Nephron (organoid): ENCODE measurements at regions not wholly inside any gene's neighbourhood (a gene's known extent, or its start where the extent isn't known, plus 50 kb on each side); places are given as distances from the start of the nearest gene placed in this dataset.

Experiments used
- H3K27ac Mint-ChIP-seq, 3 experiments: 2 replicates each; pipeline ENCODE4 v1.8.0; 2020; ENCODE audit warnings: mixed read lengths in 3 of 3, mild to moderate bottlenecking in 2 of 3, moderate library complexity in 1 of 3
- H3K27me3 Mint-ChIP-seq: 2 replicates; pipeline ENCODE4 v1.8.0; 2021; ENCODE audit warnings: low read depth, mild to moderate bottlenecking, moderate library complexity, mixed read lengths
- H3K36me3 Mint-ChIP-seq: 2 replicates; pipeline ENCODE4 v1.8.0; 2020; ENCODE audit warnings: low read depth, mixed read lengths
- H3K4me1 Mint-ChIP-seq: 2 replicates; pipeline ENCODE4 v1.8.0; 2020; ENCODE audit warnings: mixed read lengths
- H3K4me3 Mint-ChIP-seq, 3 experiments: 2 replicates each; pipeline ENCODE4 v1.8.0; 2020; ENCODE audit warnings: mild to moderate bottlenecking in 3 of 3, mixed read lengths in 3 of 3, moderate library complexity in 2 of 3
- H3K9me3 Mint-ChIP-seq: 2 replicates; pipeline ENCODE4 v1.8.0; 2020; ENCODE audit warnings: mixed read lengths
- CTCF ChIP-seq, 3 experiments: fragments of 200-600 bp; sonication (generic); IDR thresholded peaks; one replicate each; pipeline ENCODE4 v1.5.0; 2021; ENCODE audit warnings: antibody characterized with exemption in 3 of 3; ENCODE audit not compliant: unreplicated experiment in 3 of 3

- Mint-ChIP-seq H3K4me1 (no peaks in the 10 kb centered on the region), H3K36me3 (no peaks in the 10 kb centered on the region), H3K27ac (no peak overlapping the region), H3K27me3 (peaks cover 4% of the 10 kb centered on the region), H3K4me3 (no peak overlapping the region), H3K9me3 (no peaks in the 10 kb centered on the region)
- no peak for TF ChIP-seq CTCF (IDR thresholded peaks at IDR 0.05; ENCODE audit: unreplicated experiment in 3 of 3)
These were observed 180.8 kb downstream of the BRINP2 start for GRCh38 chr1:177351361-177352108.

GRCh38 chr1:177346790-177347359, 176.1 kb downstream of the BRINP2 start:
- no peaks in the 10 kb centered on the region for H3K36me3 Mint-ChIP-seq
- peaks cover 4% of the 10 kb centered on the region for H3K27me3 Mint-ChIP-seq
- TF ChIP-seq CTCF (IDR thresholded peaks at IDR 0.05; ENCODE audit: unreplicated experiment in 3 of 3), result no peak
- H3K9me3 Mint-ChIP-seq, result no peaks in the 10 kb centered on the region
- no peak overlapping the region for H3K4me3 Mint-ChIP-seq
- no peak overlapping the region for H3K27ac Mint-ChIP-seq
- peaks cover 24% of the 10 kb centered on the region for H3K4me1 Mint-ChIP-seq

- H3K36me3 Mint-ChIP-seq, result no peaks in the 10 kb centered on the region
- peaks cover 14% of the 10 kb centered on the region for H3K27me3 Mint-ChIP-seq
- peaks cover 39% of the 10 kb centered on the region for H3K4me1 Mint-ChIP-seq
- no peak for TF ChIP-seq CTCF (IDR thresholded peaks at IDR 0.05; ENCODE audit: unreplicated experiment in 3 of 3)
- no peak overlapping the region for H3K4me3 Mint-ChIP-seq
- no peaks in the 10 kb centered on the region for H3K9me3 Mint-ChIP-seq
- peak overlapping the region in 2 of 3 experiments; percentile 1 to 7 for H3K27ac Mint-ChIP-seq
These were observed 172.7 kb downstream of the BRINP2 start for GRCh38 chr1:177343445-177343844.

GRCh38 chr1:177341773-177342172, 171.0 kb downstream of the BRINP2 start:
- no peaks in the 10 kb centered on the region for H3K9me3 Mint-ChIP-seq
- H3K27me3 Mint-ChIP-seq, result peaks cover 18% of the 10 kb centered on the region
- H3K27ac Mint-ChIP-seq, result peak overlapping the region in 2 of 3 experiments; percentile 1 to 32

GRCh38 chr1:177340601-177341067, 169.9 kb downstream of the BRINP2 start:
- Mint-ChIP-seq H3K9me3 (no peaks in the 10 kb centered on the region), H3K4me3 (no peak overlapping the region), H3K36me3 (no peaks in the 10 kb centered on the region), H3K27me3 (peaks cover 22% of the 10 kb centered on the region), H3K27ac (peak overlapping the region in 2 of 3 experiments; percentile 12 to 15), H3K4me1 (peaks cover 47% of the 10 kb centered on the region)
- TF ChIP-seq CTCF (IDR thresholded peaks at IDR 0.05; ENCODE audit: unreplicated experiment in 3 of 3), result no peak

More at GRCh38 chr1:177341773-177342172, 171.0 kb downstream of the BRINP2 start:
- H3K4me3 Mint-ChIP-seq, result no peak overlapping the region
- peaks cover 39% of the 10 kb centered on the region for H3K4me1 Mint-ChIP-seq
- no peaks in the 10 kb centered on the region for H3K36me3 Mint-ChIP-seq
- TF ChIP-seq CTCF (IDR thresholded peaks at IDR 0.05; ENCODE audit: unreplicated experiment in 3 of 3), result no peak
